Hippocampal formation (tissue), 2 donors: ENCODE measurements at regions not wholly inside any gene's neighbourhood (a gene's known extent, or its start where the extent isn't known, plus 50 kb on each side); places are given as distances from the start of the nearest gene placed in this dataset.

Source experiments
- DNase-seq, 2 donors: peaks; one replicate each; lab custom pipeline; 2025; lab: John Stamatoyannopoulos, UW

DNA sequence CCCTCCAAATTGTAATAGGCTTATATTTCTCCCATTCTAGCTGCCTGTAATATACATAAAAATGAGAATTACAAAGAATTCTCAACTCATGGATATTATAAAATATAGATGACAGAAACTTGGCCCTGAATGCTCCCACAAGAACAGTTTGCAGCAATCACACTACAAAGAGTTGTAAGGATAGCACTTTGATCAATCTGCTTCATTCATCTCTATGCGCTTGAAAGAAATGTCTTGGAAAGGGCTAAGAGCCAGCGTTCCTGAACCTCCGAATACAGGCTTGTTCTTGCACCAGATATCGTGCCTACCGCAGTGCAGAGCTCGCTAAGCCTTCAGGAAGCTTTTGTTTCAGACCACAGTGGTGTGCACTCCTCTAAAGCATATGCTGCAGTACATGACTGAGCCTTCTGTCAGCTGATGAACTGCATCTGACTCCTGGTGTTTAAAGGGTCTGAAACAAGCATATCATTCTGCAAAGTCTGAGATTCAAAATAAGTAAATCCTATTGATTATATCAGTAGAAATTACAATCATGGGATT, 417.6 kb upstream of the ZFP42 start:
- DNase-seq, result no peak

DNA sequence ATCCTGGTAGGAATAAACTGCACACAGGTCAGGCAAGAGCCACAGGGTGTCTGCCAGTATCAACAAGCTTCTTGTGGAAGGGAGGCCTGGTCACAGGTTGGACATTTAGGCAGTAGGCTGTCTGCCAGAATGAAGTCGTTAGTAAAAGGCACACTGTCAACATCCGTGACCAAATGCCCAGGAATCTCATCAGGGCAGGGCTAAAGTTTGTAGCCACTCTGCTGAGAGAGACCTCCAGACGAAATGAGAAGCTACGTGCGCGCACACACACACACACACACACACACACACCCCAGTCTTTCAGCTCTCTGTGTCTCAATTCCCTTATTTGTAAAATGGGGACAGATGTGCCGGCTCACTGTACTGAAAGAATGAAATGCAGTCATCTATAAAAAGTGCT, 408.7 kb upstream of the ZFP42 start:
- DNase-seq, result no peak

DNA sequence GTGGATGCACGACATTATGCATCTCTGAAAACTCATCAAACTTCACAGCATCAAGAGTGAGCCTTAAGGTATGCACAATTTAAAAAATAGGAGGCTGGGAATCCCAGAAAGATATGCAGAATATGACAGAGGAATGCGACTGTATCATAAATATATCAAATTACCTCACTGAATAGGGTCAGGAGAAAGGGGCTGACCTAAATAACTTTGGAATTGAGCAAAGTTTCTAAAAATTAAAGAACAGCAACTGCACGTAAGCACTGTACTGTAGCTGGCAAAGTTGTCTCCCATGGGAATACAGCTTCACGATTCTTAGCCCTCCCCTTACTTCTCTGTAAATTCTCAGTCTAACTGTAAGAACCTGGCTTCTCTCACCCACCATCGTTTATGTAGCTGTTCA, 397.4 kb upstream of the ZFP42 start:
- DNase-seq, result no peak

DNA sequence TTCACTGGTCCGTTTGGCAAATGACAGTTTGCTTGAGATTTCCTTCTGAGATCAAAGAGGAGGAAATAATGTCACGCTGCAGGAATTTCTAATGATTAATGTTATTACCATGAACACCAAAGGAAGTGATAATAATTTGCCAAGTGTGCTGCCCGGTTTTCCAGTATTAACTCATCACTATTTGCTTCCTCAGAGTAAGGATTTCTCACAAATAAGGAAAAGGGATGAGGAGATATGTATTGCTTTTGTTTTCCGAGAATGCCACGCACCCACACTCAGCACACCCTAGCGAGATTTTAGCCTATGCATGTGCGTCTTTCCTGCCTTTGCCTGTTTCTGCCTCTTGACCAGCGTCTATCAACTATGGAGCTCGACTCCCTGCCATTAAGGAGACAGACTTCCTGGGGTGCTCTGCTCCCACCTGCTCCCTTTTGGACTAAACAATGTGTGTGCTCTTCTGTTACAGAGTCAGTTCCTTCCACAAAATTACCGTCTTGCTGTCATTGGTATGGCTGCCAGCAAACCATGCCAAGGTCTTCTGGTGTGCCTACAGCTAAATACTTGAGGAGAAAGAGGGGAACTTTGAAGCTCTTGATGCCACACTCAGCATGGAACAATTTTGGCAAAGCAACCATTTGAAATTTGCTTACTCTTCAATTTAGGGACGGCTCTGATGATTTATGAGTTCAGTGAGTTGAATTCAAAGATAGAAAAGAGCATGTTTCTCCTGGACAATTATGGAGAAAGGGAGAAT, 393.1 kb upstream of the ZFP42 start:
- no peak for DNase-seq

DNA sequence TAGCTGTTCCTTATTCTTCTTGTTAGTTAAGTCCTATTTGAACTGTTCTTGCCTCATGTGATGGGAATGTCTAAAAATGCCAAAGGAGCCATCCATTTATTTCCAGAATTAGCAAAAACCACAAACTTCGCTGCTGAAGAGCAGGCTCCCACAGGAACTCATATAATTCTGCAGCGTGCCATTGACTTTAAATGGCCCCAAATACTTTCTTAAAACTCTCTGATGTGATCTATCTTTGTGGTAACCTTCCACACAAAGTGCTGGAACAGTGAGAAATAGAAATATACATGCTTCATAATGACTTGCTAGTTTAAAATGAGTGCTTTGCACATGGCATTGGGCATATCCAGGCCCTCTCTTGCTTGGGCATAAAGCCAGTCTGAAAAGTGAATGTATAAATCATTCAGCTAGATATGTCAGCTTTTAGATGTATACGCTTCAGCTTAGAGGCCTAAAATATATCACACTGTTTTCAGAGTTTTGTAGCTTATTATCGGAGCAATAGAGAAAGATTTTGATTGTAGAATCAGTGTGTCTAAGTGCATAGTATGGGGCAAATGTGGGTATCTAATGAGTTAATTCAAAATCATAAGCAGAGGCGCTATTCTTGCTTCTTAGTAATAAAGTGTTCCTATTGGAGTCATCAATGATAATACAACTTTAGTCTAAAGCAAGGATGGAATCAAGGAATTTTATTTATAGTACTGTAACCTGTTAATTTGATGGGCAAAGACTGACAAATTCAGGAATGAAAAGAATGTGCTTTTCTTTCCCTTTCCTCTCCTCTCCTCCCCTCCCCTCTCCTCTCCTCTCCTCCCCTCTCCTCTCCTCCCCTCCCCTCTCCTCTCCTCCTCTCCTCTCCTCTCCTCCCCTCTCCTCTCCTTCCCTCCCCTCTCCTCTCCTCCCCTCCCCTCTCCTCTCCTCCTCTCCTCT, 392.2 kb upstream of the ZFP42 start:
- DNase-seq, result no peak

DNA sequence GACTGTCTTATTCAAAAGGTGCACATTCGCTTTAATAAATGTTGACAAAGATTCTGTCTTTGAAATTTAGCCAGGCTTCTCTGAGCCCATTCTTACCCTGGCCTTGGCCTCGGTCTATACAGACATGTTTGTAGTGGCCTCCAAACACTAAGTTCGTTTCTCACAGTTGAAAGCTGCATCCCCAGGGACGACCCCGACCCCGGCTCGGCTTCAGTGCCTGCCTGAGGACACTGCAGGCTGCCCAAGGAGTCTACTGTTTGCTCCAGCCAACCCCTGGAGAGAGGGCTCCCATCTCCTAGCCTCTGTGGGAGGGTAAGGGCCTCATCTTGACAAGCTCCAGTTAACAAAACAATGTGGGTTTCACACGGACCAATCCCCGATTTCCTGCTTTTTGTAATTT, 390.6 kb upstream of the ZFP42 start:
- no peak for DNase-seq

DNA sequence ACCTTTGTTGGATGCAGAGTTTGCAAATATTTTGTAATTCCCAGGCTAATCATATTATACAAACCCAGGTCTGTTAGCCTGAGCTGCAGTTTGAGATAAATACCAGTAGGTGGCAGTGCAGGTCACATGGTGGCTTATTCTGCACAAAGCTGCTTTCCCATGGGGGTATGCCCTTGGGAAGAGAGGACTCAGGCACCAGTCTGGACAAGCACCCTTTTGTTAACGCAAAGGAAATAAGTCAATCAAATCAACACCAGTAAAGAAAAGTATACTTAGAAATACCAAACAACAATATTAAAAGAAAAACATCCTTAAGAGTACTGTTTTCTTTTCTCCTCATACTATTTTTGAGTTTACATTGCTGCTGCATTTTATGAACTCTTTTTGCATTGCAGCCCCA, 389.0 kb upstream of the ZFP42 start:
- DNase-seq, result peak; percentile 3 to 50

DNA sequence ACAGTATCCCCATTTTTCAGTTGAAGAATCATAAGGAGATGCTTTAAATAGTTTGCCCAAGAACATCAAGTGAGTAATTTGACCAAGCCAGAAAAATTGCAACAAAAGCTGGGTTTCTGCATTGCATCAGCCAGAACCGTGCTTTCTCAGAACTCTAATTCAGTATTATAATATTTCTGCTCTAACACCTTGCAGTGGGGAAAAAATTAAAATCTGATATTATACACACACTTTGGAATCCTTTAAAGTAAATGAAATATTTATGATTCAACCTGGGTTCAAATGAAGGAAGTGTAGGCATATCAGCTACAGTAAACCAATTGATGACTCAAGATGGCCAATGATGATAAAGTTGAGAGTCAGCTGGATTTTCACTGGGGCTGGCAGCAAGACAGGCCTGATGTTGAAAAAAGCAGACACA, 387.6 kb upstream of the ZFP42 start:
- no peak for DNase-seq

DNA sequence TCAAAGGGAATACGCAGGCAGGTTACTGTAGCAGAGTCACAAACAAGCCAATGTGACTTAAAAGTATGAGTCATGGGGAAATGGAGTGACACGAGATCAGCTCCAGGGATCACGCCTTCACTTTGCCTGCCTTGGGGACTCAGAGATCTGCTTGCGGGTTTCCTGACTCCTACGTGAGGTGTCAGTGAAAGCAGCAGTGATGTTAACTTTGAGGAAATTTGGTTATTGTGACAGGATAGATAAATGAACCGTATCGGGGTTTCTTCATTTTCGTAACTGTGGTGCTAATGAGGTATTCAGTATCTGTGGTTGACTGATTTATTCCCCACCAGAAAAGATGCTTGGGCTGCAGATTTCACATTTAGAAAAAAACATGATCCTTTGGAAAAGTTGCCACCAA, 383.3 kb upstream of the ZFP42 start:
- DNase-seq, result no peak

DNA sequence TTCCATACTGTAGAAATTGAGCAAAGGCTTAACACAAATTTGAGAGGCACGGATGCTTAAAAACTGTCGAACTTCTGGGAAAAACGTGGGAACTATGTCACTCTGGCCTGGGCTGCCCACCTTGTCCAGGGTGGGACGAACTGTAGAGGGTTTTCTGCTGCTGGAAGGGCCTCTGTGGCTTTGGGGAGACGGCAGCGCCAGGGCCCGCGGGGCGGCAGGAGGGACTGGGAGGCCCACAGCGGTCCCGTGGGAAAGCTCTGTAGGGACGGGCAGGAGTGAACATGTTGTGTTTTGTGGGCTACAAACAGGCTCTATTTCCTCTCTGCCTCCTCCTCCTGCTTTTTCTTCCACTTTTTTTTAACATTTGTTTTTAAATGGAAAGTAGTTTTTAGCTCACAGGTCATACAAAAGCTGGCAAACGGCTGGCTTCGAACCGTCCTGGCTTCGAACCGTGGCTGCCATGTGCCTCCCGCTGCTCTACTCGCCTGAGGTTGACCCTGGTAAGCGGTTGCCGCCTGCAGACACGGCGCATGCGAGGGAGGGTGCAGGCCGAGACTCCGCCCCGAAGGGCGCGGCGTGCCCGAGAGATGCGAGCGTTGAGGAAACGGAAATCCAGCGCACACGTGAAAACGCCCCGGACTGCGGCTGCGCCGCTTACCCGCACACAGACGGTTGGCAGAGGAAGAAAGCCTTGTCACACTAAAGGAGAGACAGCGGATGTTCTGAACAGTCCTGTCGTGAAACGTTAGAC, 382.3 kb upstream of the ZFP42 start:
- DNase-seq, result no peak

DNA sequence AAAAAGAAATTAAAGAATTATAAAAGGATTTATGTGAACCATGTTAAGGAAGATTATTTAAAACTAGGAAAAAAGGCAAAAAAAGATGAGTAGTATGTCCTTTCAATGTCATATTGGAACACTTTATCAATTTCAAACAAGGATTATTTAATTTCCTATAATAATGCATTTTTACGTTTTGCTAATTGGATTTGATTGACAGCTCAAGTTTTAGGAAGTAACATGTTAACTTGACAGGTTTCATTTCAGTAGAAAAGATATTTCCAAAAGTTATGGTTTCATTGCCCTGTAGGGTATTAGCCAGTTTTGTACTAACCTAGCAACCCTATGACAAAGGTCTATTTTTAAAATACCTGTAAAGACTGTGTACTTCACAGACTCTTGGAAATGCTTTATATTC, 379.6 kb upstream of the ZFP42 start:
- no peak for DNase-seq

DNA sequence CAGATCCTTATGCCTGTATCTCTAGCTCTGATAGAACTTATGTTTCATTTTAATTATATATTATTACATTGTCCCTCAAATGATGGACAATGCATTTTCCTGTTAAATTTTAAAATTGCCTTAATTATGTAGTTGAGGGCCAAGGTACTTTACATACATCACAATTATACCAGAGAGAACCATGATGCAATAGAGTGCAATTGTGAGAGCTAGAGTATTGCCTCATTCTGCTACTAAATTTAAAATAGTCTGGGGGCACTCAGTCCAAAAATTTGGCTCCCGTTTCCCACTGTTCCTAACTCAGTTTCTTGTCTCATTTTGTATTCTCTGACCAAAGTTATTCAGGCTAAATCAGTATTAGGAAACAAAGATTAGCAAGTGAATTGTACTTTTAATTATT, 378.5 kb upstream of the ZFP42 start:
- no peak for DNase-seq

DNA sequence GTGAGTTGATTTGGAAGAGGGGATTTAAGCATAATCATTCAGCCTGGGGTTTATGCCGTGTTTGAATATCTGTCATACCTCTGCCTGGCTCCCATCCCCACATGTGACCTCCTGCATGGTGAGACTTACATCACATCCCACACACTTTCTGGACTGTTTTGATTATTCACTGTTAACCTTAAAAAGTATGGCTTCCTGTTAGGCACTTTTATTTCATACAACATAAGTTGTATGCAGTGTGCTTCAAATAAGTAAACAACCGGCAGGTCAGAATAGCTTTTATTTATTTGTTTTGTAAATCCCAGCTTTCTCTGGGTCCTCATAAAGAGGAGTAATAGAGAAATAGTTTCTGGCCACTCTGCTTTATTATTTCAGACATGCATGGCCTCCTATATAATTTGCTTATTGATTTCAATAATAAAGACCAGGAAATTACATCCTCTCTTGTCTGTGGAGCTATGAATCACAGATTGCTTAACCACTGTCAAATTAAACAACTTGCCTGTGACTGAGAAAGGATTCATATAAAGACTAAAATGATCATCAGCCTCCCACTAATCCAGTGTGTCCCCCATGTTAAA, 376.8 kb upstream of the ZFP42 start:
- DNase-seq, result no peak

DNA sequence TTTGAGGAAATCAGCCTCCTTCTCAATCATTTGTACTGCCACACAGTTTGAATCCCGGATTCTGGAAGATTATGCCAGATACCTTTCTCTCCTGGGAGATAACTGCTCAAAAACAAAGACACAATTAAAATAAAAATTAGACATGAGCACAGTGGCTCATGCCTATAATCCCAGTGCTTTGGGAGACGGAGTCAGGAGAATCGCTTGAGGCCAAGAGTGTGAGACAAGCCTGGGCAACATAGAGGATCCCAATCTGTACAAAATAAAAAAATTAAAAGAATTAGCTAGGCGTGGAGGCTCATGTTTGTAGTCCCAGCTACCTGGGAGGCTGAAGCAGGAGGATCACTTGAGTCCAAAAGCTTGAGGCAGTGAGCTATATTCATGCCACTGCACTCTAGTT, 376.3 kb upstream of the ZFP42 start:
- no peak for DNase-seq

DNA sequence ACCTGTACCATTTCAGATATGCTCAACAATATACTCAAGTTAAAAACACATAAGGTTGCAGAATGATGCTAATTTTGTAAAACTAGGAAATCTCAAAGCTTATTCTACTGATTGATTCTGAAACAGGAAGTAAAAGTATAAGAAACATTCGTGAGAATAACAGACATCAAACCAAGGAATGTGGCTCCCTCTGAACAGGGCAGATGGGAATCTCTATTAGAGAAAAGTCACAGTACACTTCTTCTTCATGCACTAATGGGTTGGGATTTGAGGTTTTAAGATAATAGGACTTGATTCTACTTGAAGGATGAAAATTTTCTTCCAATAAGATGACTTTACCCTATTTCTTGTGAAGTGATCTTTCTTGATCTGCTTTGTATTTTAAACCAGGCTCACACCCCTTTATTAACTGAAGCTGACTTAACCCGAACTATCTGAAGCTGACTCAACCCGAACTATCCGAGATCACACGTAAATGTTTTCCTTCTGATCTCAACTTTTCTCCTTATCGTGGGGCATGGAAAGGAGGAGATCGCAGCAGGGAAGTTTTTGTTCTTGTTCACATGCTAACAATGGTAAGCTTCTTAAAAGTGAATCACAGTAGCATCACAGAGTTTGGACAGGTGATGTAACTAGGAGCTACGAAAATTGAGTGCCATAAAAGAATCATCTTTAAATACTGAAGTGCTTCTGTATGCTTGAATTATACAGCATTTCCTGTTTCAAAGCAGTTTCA, 363.1 kb upstream of the ZFP42 start:
- no peak for DNase-seq

DNA sequence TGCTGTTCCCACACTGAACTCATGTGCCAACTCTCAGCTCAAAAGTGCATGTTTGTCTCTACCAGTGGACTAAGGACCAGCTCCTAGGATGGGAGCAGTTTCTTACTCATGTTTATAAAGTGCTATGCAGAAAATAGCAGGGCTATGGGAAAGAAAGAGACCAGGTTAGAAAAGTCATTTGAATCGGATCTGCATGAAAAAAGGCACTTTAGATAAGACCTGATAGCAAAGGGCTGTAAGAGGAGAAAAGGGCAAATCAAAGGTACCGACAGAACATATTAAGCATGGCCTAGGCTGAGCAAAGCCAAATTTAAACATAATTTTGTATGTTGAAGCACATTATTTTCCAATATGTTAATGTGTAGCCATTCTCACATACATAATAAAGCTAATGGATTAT, 362.3 kb upstream of the ZFP42 start:
- no peak for DNase-seq

DNA sequence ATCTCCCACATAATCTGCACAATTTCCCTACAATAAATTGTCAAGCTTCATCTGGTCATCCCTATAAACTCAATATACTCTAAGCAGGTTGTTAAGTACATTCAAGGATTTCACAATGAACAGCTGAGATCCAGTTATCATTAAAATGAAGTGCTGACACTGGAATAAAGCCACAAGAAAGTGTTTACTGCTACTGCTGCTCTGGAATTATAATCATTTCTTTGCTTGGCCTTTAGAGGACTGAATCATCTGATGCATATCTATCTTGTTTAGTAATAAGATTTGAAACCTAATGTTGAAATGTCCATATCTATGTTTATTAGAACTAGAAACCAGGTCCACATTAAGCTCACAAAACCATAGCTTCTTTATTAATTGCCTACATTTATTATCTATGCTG, 338.6 kb upstream of the ZFP42 start:
- DNase-seq, result no peak

DNA sequence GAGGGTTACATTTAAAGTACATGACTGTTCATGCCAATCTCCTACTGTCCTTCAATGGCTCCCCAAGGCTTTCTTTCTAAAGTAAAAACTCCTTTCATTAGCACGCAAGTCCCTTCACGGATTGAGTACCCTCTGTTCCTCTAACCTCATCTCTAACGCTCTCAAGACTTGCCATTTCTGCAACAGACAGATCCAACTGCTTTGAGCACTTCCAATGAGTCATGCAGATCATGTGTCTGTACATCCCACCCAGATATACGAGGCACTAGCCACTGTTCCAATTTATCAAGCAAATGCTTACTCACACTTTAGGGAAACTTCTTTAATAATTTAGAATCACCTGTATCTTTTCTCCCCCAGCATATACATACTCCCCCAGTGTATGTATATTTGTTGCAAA, 332.5 kb upstream of the ZFP42 start:
- DNase-seq, result no peak

DNA sequence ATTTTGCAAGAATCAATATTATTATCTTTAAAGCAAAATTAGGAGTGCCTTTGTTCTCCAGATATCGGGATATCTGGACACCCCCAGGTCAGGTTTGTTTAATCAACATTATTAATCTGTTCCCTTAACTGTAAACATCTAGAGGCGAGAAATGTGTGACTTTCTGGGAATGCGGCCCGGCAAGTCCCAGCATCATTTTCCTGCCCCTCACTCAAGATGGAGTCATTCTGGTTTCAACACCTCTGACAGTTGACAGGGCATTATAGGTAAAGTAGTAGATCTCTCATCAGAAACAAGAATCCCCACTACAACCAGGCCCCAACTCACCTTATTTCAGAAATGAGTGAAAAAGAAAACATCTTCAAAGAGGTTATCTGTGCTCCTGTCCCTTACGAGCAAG, 331.6 kb upstream of the ZFP42 start:
- no peak for DNase-seq

DNA sequence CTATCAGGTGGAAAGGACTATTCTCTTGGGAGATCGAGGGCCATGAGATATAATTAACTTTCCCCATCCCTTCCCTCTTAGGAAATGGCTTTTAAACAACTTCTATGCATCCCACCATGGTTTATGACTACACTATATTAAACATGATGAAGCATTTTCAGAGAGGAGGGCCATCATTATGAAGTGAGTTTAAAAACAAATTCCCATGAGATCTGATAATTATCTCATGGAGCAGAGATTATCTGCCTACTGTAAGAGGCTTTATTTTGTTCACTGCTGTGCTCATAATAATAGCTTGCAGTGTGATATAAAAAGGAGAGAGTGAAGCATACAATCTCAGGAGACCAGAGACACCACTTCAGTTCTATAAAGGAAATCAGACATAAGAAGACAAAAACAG, 330.5 kb upstream of the ZFP42 start:
- no peak for DNase-seq

DNA sequence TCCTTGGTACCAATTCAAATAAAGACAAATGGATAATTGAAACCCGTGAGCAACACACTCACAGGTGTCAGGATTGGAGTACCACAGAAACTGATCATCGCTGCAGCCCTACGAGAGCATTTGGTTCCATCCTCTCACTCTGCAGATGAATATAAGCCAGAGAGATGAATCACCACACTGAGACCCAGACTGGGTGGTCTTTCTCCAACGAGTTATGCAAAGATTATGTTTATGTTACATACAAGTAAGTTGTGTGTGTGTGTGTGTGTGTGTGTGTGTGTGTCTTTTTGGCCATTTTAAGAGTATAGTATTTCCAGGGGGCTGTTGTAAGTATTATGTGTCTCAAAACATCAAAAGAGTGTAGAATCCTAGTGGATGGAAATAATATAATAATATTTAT, 329.5 kb upstream of the ZFP42 start:
- DNase-seq, result no peak
